Activated CD8-positive, alpha-beta T cell treated with anti-CD3 and anti-CD28 coated beads for 36 hours (primary cell): ENCODE measurements at regions not wholly inside any gene's neighbourhood (a gene's known extent, or its start where the extent isn't known, plus 50 kb on each side); places are given as distances from the start of the nearest gene placed in this dataset.

ENCODE experiments used
- ATAC-seq: fragments of 200-7000 bp; cut with Tn5 transposase; one replicate; pipeline ENCODE4 v1.10.0; 2021; ENCODE audit warnings: mild to moderate bottlenecking, moderate library complexity
- CTCF ChIA-PET: fragments of 350-600 bp; sonication (Branson Sonifier 250); formaldehyde crosslinking; loops from one replicate; lab custom pipeline; 2021; ENCODE audit warnings: antibody characterized with exemption; lab: Charles Lee
- POLR2A ChIA-PET: fragments of 350-600 bp; sonication (Branson Sonifier 250); formaldehyde crosslinking; loops from one replicate; lab custom pipeline; 2021; ENCODE audit warnings: antibody characterized with exemption; lab: Charles Lee
- DNase-seq: peaks from one replicate; pipeline ENCODE4 v3.0.0-alpha.2; 2020
- H3K27ac Mint-ChIP-seq: one replicate; pipeline ENCODE4 v1.8.0; 2021; ENCODE audit warnings: mild to moderate bottlenecking, mixed read lengths
- H3K27me3 Mint-ChIP-seq: one replicate; pipeline ENCODE4 v1.8.0; 2021; ENCODE audit warnings: mixed read lengths
- H3K36me3 Mint-ChIP-seq: one replicate; pipeline ENCODE4 v1.8.0; 2021; ENCODE audit warnings: low read depth, mixed read lengths
- H3K4me1 Mint-ChIP-seq: one replicate; pipeline ENCODE4 v1.8.0; 2021; ENCODE audit warnings: low read depth, mixed read lengths
- H3K4me3 Mint-ChIP-seq: one replicate; pipeline ENCODE4 v1.8.0; 2021; ENCODE audit warnings: mild to moderate bottlenecking, moderate library complexity, mixed read lengths
- H3K9me3 Mint-ChIP-seq: one replicate; pipeline ENCODE4 v1.8.0; 2021; ENCODE audit warnings: mixed read lengths
- CTCF ChIP-seq: fragments of 200-600 bp; IDR thresholded peaks from one replicate; pipeline ENCODE4 v1.8.0; 2022; ENCODE audit warnings: antibody characterized with exemption, mild to moderate bottlenecking
- intact Hi-C: fragments of 100-400 bp; cut with micrococcal nuclease; formaldehyde crosslinking; loops from one replicate; pipeline ENCODE4 v1.10.0; 2022

- H3K9me3 Mint-ChIP-seq, result no peaks in the 10 kb centered on the region
These were observed 124.0 kb upstream of the TOPAZ1 start for GRCh38 chr3:44117736-44118135.

DNA sequence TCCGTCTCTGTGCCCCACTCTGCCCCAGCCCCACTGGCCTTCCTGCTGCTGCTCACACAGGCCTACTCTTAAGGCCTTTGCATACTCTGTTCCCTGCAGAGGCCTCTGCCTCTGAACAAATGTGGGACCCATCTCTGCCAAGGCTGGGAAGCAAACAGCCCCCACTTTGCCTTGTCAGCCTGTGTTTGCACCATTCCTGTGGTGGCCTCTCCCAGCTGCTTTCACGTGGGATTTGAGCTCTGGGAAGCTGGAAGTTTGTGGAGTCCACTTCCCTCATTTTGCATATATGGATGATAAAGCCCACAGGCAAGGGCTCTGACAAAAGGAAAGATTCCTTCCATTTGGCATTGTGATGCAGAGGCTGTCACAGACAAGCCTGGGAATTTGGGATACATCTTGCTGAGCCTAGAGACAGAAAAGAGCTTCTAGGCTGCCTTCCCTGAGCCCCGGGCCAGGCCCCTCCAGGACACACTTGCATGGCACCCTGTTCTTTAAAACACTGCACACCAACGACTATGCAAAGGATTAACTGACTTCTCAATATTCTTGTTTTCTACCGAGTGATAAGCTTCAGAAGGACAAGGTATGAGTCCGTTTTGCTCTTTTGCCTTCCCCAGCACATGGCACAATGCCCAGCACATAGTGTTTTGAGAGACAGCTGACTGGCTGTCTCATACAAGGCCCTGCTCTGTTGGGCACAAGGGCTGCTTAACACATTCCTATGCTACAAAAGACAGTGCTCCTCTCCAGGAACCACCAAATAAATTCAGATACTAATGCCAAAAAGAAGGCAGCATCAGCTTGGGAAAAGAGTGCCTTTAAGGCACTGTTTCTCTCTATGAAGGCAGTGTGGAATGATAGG is 120.7 kb upstream of the TOPAZ1 start:
- Mint-ChIP-seq H3K9me3 (no peaks in the 10 kb centered on the region), H3K27ac (no peak overlapping the region), H3K27me3 (peaks cover 12% of the 10 kb centered on the region), H3K4me3 (no peak overlapping the region), H3K4me1 (no peaks in the 10 kb centered on the region), H3K36me3 (no peaks in the 10 kb centered on the region)
- CTCF ChIA-PET, result interaction anchor here (2.3 kb wide), 1 partner anchor 7 kb away, joined by 5 read pairs; no protein-coding TSS in a partner anchor
- DNase-seq (no peak), ATAC-seq (no peak)
- TF ChIP-seq CTCF, result no peak
- POLR2A ChIA-PET, result interaction anchor here (1.1 kb wide), 1 partner anchor 288 kb away, joined by 3 read pairs; no protein-coding TSS in a partner anchor
- intact Hi-C loops, result no loop called here

More at GRCh38 chr3:44117736-44118135, 124.0 kb upstream of the TOPAZ1 start:
- ATAC-seq, result no peak
- Mint-ChIP-seq H3K27me3 (peaks cover 21% of the 10 kb centered on the region), H3K36me3 (no peaks in the 10 kb centered on the region), H3K4me1 (no peaks in the 10 kb centered on the region), H3K4me3 (no peak overlapping the region), H3K27ac (no peak overlapping the region)
- TF ChIP-seq CTCF, result no peak
- ChIA-PET CTCF (no interaction called here), POLR2A (no interaction called here)
- DNase-seq, result no peak
- intact Hi-C loops, result no loop called here

- intact Hi-C loops, result no loop called here
- Mint-ChIP-seq H3K4me1 (peaks cover 11% of the 10 kb centered on the region), H3K27me3 (peaks cover 2% of the 10 kb centered on the region), H3K27ac (no peak overlapping the region), H3K36me3 (no peaks in the 10 kb centered on the region), H3K4me3 (no peak overlapping the region), H3K9me3 (no peaks in the 10 kb centered on the region)
- ChIA-PET POLR2A (no interaction called here), CTCF (interaction anchor here (2.0 kb wide), 1 partner anchor 11 kb away, joined by 6 read pairs; no protein-coding TSS in a partner anchor)
- ATAC-seq (no peak), DNase-seq (no peak)
- no peak for TF ChIP-seq CTCF
These were observed 116.4 kb upstream of the TOPAZ1 start for GRCh38 chr3:44125246-44125645.

- CTCF ChIA-PET, result interaction anchor here (2.0 kb wide), 1 partner anchor 12 kb away, joined by 6 read pairs; no protein-coding TSS in a partner anchor
- intact Hi-C loops, result no loop called here
- Mint-ChIP-seq H3K4me1 (peaks cover 15% of the 10 kb centered on the region), H3K27ac (no peak overlapping the region), H3K9me3 (no peaks in the 10 kb centered on the region), H3K4me3 (no peak overlapping the region), H3K27me3 (peaks cover 2% of the 10 kb centered on the region), H3K36me3 (no peaks in the 10 kb centered on the region)
- TF ChIP-seq CTCF, result no peak
- ATAC-seq, result no peak
- no peak for DNase-seq
- POLR2A ChIA-PET, result no interaction called here
These were observed 115.8 kb upstream of the TOPAZ1 start for GRCh38 chr3:44125882-44126281.
